Right lobe of liver (tissue), 4 donors: ENCODE measurements at regions not wholly inside any gene's neighbourhood (a gene's known extent, or its start where the extent isn't known, plus 50 kb on each side); places are given as distances from the start of the nearest gene placed in this dataset.

ENCODE experiments used
- CTCF ChIP-seq, 4 donors: fragments of 200-600 bp in 3 of 4; fragments of 450-650 bp in 1 of 4; IDR thresholded peaks; one replicate each; pipeline versions ENCODE4 v1.5.1 to v1.8.0; 2016 to 2022; ENCODE audit warnings: antibody characterized with exemption in 4 of 4, mild to moderate bottlenecking in 2 of 4
- POLR2A ChIP-seq: fragments of 450-650 bp; IDR thresholded peaks from one replicate; pipeline ENCODE4 v1.6.1; 2017; ENCODE audit warnings: antibody characterized with exemption, mild to moderate bottlenecking
- donor health status: DM: no; HTN: no; CAD: no.
- donor health status: DM: no; HTN: no; CAD: no.
- donor health status: DM: no; HTN: yes; CAD: no.

- TF ChIP-seq CTCF (IDR thresholded peaks at IDR 0.05) (no peak), POLR2A (no peak)
Observed at GRCh38 chr21:15259824-15260223, 195.0 kb upstream of the NRIP1 start.
